Activated B cell treated with CpG ODN at 0.5 μM for 24 hours (primary cell): ENCODE measurements at regions not wholly inside any gene's neighbourhood (a gene's known extent, or its start where the extent isn't known, plus 50 kb on each side); places are given as distances from the start of the nearest gene placed in this dataset.

ENCODE experiments used
- ATAC-seq: fragments of 200-7000 bp; cut with Tn5 transposase; one replicate; pipeline ENCODE4 v1.10.0; 2021; ENCODE audit warnings: low read depth, mild to moderate bottlenecking, moderate library complexity
- CTCF ChIA-PET: fragments of 350-600 bp; sonication (Branson Sonifier 250); formaldehyde crosslinking; loops from one replicate; lab custom pipeline; 2021; ENCODE audit warnings: antibody characterized with exemption; lab: Charles Lee
- POLR2A ChIA-PET: fragments of 350-600 bp; sonication (Branson Sonifier 250); formaldehyde crosslinking; loops from one replicate; lab custom pipeline; 2021; ENCODE audit warnings: antibody characterized with exemption; lab: Charles Lee
- DNase-seq: peaks from one replicate; pipeline ENCODE4 v3.0.0; 2022
- H3K27ac Mint-ChIP-seq: one replicate; pipeline ENCODE4 v1.8.0; 2020; ENCODE audit warnings: mixed read lengths
- H3K27me3 Mint-ChIP-seq: one replicate; pipeline ENCODE4 v1.8.0; 2021; ENCODE audit warnings: mixed read lengths
- H3K36me3 Mint-ChIP-seq: one replicate; pipeline ENCODE4 v1.8.0; 2021; ENCODE audit warnings: low read depth, mixed read lengths
- H3K4me1 Mint-ChIP-seq: one replicate; pipeline ENCODE4 v1.8.0; 2021; ENCODE audit warnings: mixed read lengths
- H3K4me3 Mint-ChIP-seq: one replicate; pipeline ENCODE4 v1.8.0; 2020; ENCODE audit warnings: mild to moderate bottlenecking, mixed read lengths
- H3K9me3 Mint-ChIP-seq: one replicate; pipeline ENCODE4 v1.8.0; 2020; ENCODE audit warnings: mixed read lengths
- CTCF ChIP-seq: fragments of 200-600 bp; IDR thresholded peaks from one replicate; pipeline ENCODE4 v1.8.0; 2022; ENCODE audit warnings: antibody characterized with exemption, mild to moderate bottlenecking
- intact Hi-C: fragments of 100-400 bp; cut with micrococcal nuclease; formaldehyde crosslinking; loops from one replicate; pipeline ENCODE4 v1.15.1; 2024

- Mint-ChIP-seq H3K4me1 (no peaks in the 10 kb centered on the region), H3K27ac (no peak overlapping the region), H3K27me3 (no peaks in the 10 kb centered on the region), H3K4me3 (no peak overlapping the region), H3K36me3 (no peaks in the 10 kb centered on the region), H3K9me3 (no peaks in the 10 kb centered on the region)
- intact Hi-C loops: no loop called here
- ChIA-PET POLR2A (no interaction called here), CTCF (no interaction called here)
- no peak for TF ChIP-seq CTCF
- DNase-seq (no peak), ATAC-seq (no peak)
Measured at GRCh38 chr9:75616052-75616451, 274.4 kb upstream of the PCSK5 start.

- Mint-ChIP-seq H3K9me3 (no peaks in the 10 kb centered on the region), H3K4me3 (no peak overlapping the region), H3K4me1 (no peaks in the 10 kb centered on the region), H3K27me3 (no peaks in the 10 kb centered on the region), H3K27ac (no peak overlapping the region), H3K36me3 (no peaks in the 10 kb centered on the region)
- ATAC-seq (no peak), DNase-seq (no peak)
- intact Hi-C loops: no loop called here
- ChIA-PET CTCF (no interaction called here), POLR2A (no interaction called here)
- TF ChIP-seq CTCF: no peak
Measured at GRCh38 chr9:75616841-75617566, 273.5 kb upstream of the PCSK5 start.

- H3K27me3 Mint-ChIP-seq: peaks cover 2% of the 10 kb centered on the region
- intact Hi-C loops: no loop called here
- ChIA-PET POLR2A (no interaction called here), CTCF (no interaction called here)
- no peaks in the 10 kb centered on the region for H3K36me3 Mint-ChIP-seq
- H3K4me1 Mint-ChIP-seq: no peaks in the 10 kb centered on the region
- DNase-seq: no peak
- H3K27ac Mint-ChIP-seq: no peak overlapping the region
- TF ChIP-seq CTCF: no peak
- no peak overlapping the region for H3K4me3 Mint-ChIP-seq
- no peaks in the 10 kb centered on the region for H3K9me3 Mint-ChIP-seq
- ATAC-seq: no peak
Measured at GRCh38 chr9:75623462-75623861, 267.0 kb upstream of the PCSK5 start.

GRCh38 chr9:75624998-75625397 lies 265.5 kb upstream of the PCSK5 start:
- H3K9me3 Mint-ChIP-seq: no peaks in the 10 kb centered on the region
- intact Hi-C loops: no loop called here
- peaks cover 2% of the 10 kb centered on the region for H3K27me3 Mint-ChIP-seq
- H3K4me3 Mint-ChIP-seq: no peak overlapping the region
- no peak for TF ChIP-seq CTCF
- H3K4me1 Mint-ChIP-seq: no peaks in the 10 kb centered on the region
- H3K27ac Mint-ChIP-seq: no peak overlapping the region
- POLR2A ChIA-PET: no interaction called here
- CTCF ChIA-PET: no interaction called here
- DNase-seq (no peak), ATAC-seq (no peak)
- H3K36me3 Mint-ChIP-seq: no peaks in the 10 kb centered on the region

- DNase-seq (no peak), ATAC-seq (no peak)
- no peak for TF ChIP-seq CTCF
- intact Hi-C loops: no loop called here
- Mint-ChIP-seq H3K27me3 (peaks cover 2% of the 10 kb centered on the region), H3K36me3 (no peaks in the 10 kb centered on the region), H3K27ac (no peak overlapping the region), H3K4me3 (no peak overlapping the region), H3K4me1 (no peaks in the 10 kb centered on the region), H3K9me3 (no peaks in the 10 kb centered on the region)
- POLR2A ChIA-PET: no interaction called here
- CTCF ChIA-PET: no interaction called here
Measured at GRCh38 chr9:75626860-75627259, 263.6 kb upstream of the PCSK5 start.
